ENCODE measurements at regions not wholly inside any gene's neighbourhood (a gene's known extent, or its start where the extent isn't known, plus 50 kb on each side); places are given as distances from the start of the nearest gene placed in this dataset.

DNA sequence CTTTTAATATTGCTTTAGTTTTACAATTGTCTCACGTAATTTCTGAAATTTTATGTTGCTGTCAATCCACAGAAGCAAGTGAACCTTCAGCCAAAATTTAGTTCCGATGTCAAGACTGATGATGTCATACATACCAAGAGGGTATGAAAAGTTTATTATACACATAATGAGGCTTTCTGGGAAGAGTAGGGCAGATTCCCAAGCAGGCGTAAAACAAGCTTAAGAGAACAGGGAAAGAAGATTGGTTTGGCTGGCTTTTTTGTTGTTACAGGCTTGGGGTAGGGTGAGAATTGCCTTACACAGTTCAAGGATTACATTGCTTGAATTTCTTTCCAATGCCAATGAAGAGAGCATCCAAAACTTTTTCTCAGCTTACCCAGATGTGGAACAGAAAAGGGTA is 1962.9 kb upstream of the CDH6 start:
- Histone ChIP-seq H3K27me3 (ENCODE audit: control insufficient read depth, low read length) (no peaks in the 10 kb centered on the region), H3K79me2 (ENCODE audit: control insufficient read depth, low read length) (no peaks in the 10 kb centered on the region), H3F3A (ENCODE audit: control insufficient read depth, insufficient read depth) (no peaks in the 10 kb centered on the region), H3K4me2 (ENCODE audit: low read length) (no peak overlapping the region), H3K9me3 (ENCODE audit: control insufficient read depth, insufficient read depth, low read length) (no peaks in the 10 kb centered on the region), H3K9me2 (replicated peaks; ENCODE audit: control insufficient read depth, low read length) (no peaks in the 10 kb centered on the region), H3K27ac (ENCODE audit: low read depth, low read length) (no peak overlapping the region), H3K4me1 (ENCODE audit: control insufficient read depth, low read length) (no peaks in the 10 kb centered on the region), H4K20me1 (ENCODE audit: control insufficient read depth, insufficient read depth, low read depth, low read length) (no peaks in the 10 kb centered on the region), H3K36me3 (ENCODE audit: control insufficient read depth, low read length) (no peaks in the 10 kb centered on the region), H3K4me3 (ENCODE audit: low read length) (no peak overlapping the region)
- TF ChIP-seq EZH2phosphoT487 (IDR thresholded peaks at IDR 0.05; ENCODE audit: borderline replicate concordance, low read length), result no peak
- TF ChIP-seq, protein P1, sequence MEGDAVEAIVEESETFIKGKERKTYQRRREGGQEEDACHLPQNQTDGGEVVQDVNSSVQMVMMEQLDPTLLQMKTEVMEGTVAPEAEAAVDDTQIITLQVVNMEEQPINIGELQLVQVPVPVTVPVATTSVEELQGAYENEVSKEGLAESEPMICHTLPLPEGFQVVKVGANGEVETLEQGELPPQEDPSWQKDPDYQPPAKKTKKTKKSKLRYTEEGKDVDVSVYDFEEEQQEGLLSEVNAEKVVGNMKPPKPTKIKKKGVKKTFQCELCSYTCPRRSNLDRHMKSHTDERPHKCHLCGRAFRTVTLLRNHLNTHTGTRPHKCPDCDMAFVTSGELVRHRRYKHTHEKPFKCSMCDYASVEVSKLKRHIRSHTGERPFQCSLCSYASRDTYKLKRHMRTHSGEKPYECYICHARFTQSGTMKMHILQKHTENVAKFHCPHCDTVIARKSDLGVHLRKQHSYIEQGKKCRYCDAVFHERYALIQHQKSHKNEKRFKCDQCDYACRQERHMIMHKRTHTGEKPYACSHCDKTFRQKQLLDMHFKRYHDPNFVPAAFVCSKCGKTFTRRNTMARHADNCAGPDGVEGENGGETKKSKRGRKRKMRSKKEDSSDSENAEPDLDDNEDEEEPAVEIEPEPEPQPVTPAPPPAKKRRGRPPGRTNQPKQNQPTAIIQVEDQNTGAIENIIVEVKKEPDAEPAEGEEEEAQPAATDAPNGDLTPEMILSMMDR (IDR thresholded peaks at IDR 0.05; ENCODE audit: low read depth, low read length, poor library complexity, severe bottlenecking), result no peak

DNA sequence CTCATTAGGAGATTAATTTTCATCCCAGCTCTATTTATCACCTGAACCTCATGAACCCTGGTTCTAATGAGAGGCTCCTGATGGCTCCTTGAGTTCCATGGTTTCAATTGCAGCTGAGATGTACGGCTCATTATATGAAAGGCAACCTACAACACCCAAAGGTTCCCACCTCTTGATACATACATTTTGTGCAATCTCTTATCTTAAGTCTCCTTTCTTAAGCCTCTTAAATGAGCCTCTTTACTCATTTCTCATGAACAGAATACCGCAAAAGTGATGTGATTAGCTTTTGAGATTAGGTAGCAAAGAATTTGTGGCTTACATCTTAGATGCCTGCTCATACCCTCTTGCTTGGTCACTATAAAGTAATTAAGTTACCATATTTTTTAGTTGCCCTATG is 1964.0 kb upstream of the CDH6 start:
- Histone ChIP-seq H4K20me1 (ENCODE audit: control insufficient read depth, insufficient read depth, low read depth, low read length) (no peaks in the 10 kb centered on the region), H3K9me2 (replicated peaks; ENCODE audit: control insufficient read depth, low read length) (no peaks in the 10 kb centered on the region), H3K36me3 (ENCODE audit: control insufficient read depth, low read length) (no peaks in the 10 kb centered on the region), H3K27me3 (ENCODE audit: control insufficient read depth, low read length) (no peaks in the 10 kb centered on the region), H3K4me2 (ENCODE audit: low read length) (no peak overlapping the region), H3F3A (ENCODE audit: control insufficient read depth, insufficient read depth) (no peaks in the 10 kb centered on the region), H3K9me3 (ENCODE audit: control insufficient read depth, insufficient read depth, low read length) (no peaks in the 10 kb centered on the region), H3K4me1 (ENCODE audit: control insufficient read depth, low read length) (no peaks in the 10 kb centered on the region), H3K4me3 (ENCODE audit: low read length) (no peak overlapping the region), H3K27ac (ENCODE audit: low read depth, low read length) (no peak overlapping the region), H3K79me2 (ENCODE audit: control insufficient read depth, low read length) (no peaks in the 10 kb centered on the region)
- TF ChIP-seq, protein P1 (IDR thresholded peaks at IDR 0.05; ENCODE audit: low read depth, low read length, poor library complexity, severe bottlenecking), result no peak
- no peak for TF ChIP-seq EZH2phosphoT487 (IDR thresholded peaks at IDR 0.05; ENCODE audit: borderline replicate concordance, low read length)

DNA sequence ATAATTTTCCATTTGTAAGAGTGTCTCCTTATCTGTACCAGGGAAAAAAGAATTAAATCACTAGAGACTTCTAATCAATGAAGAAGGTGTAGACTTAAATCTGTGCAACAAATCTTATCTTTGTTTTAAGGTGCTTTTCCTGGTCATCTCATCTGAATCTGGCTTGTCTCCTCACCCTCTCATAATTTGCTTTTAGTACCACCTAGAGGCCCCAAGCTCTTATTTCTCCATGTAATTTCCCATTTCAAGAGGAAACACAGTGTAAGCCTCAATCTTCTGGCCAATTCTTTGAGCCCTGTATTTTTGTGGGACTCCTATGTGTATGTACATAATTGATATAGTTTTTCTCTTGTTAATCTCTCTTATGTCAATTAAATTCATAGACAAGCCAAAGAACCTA is 1975.3 kb upstream of the CDH6 start:
- H3K4me3 ChIP-seq (ENCODE audit: low read length), result no peak overlapping the region
- H3K36me3 ChIP-seq (ENCODE audit: control insufficient read depth, low read length), result no peaks in the 10 kb centered on the region
- H3K27me3 ChIP-seq (ENCODE audit: control insufficient read depth, low read length), result no peaks in the 10 kb centered on the region
- H4K20me1 ChIP-seq (ENCODE audit: control insufficient read depth, insufficient read depth, low read depth, low read length), result no peaks in the 10 kb centered on the region
- no peak overlapping the region for H3K4me2 ChIP-seq (ENCODE audit: low read length)
- no peaks in the 10 kb centered on the region for H3K4me1 ChIP-seq (ENCODE audit: control insufficient read depth, low read length)
- H3K9me2 ChIP-seq (replicated peaks; ENCODE audit: control insufficient read depth, low read length), result no peaks in the 10 kb centered on the region
- no peaks in the 10 kb centered on the region for H3F3A ChIP-seq (ENCODE audit: control insufficient read depth, insufficient read depth)
- H3K27ac ChIP-seq (ENCODE audit: low read depth, low read length), result no peak overlapping the region
- no peaks in the 10 kb centered on the region for H3K9me3 ChIP-seq (ENCODE audit: control insufficient read depth, insufficient read depth, low read length)
- TF ChIP-seq, protein P1 (IDR thresholded peaks at IDR 0.05; ENCODE audit: low read depth, low read length, poor library complexity, severe bottlenecking), result no peak
- TF ChIP-seq EZH2phosphoT487 (IDR thresholded peaks at IDR 0.05; ENCODE audit: borderline replicate concordance, low read length), result no peak
- H3K79me2 ChIP-seq (ENCODE audit: control insufficient read depth, low read length), result no peaks in the 10 kb centered on the region

DNA sequence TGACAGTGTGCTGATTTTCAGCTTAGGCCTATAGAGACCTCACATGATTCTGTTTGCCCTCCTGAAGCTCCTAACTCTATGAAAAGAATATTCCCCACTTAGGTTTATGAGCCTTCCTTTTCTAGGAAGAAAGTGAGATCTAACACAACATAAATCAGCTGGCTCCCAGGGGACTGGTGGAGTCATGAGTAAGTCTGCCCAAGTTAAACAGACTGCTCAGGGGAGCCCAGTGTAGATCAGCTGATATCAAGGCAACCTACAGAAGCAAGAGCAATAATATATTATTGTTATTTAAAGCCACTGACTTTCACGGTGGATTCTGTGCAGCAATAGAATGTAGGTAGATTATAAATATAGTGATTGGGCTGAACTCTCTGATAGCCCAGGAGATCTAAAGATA is 1978.6 kb upstream of the CDH6 start:
- H3K27ac ChIP-seq (ENCODE audit: low read depth, low read length), result no peak overlapping the region
- TF ChIP-seq EZH2phosphoT487 (IDR thresholded peaks at IDR 0.05; ENCODE audit: borderline replicate concordance, low read length), result no peak
- TF ChIP-seq, protein P1 (IDR thresholded peaks at IDR 0.05; ENCODE audit: low read depth, low read length, poor library complexity, severe bottlenecking), result no peak
- no peaks in the 10 kb centered on the region for H4K20me1 ChIP-seq (ENCODE audit: control insufficient read depth, insufficient read depth, low read depth, low read length)
- H3K27me3 ChIP-seq (ENCODE audit: control insufficient read depth, low read length), result no peaks in the 10 kb centered on the region
- H3F3A ChIP-seq (ENCODE audit: control insufficient read depth, insufficient read depth), result no peaks in the 10 kb centered on the region
- no peaks in the 10 kb centered on the region for H3K9me2 ChIP-seq (replicated peaks; ENCODE audit: control insufficient read depth, low read length)
- H3K9me3 ChIP-seq (ENCODE audit: control insufficient read depth, insufficient read depth, low read length), result no peaks in the 10 kb centered on the region
- H3K36me3 ChIP-seq (ENCODE audit: control insufficient read depth, low read length), result no peaks in the 10 kb centered on the region
- H3K4me1 ChIP-seq (ENCODE audit: control insufficient read depth, low read length), result no peaks in the 10 kb centered on the region
- no peak overlapping the region for H3K4me3 ChIP-seq (ENCODE audit: low read length)
- H3K79me2 ChIP-seq (ENCODE audit: control insufficient read depth, low read length), result no peaks in the 10 kb centered on the region
- no peak overlapping the region for H3K4me2 ChIP-seq (ENCODE audit: low read length)
